GM12878 (cell line): ENCODE measurements at regions not wholly inside any gene's neighbourhood (a gene's known extent, or its start where the extent isn't known, plus 50 kb on each side); places are given as distances from the start of the nearest gene placed in this dataset.
"Not testable (repeated sequence)": the region's sequence is repeated elsewhere in the genome, so short reads cannot be mapped to it uniquely, and the experiment has no call there.

Source experiments
- CHD1 ChIP-seq: IDR thresholded peaks from 2 replicates; pipeline ENCODE4 v1.6.1; 2012; ENCODE audit warnings: low read depth, low read length, improper control_type of control experiment
- CTCF ChIP-seq, 3 experiments: IDR thresholded peaks in 2 of 3; conservative IDR thresholded peaks in 1 of 3; 2 replicates each; pipeline ENCODE4 v1.5.1; 2011; ENCODE audit warnings: low read depth in 3 of 3, low read length in 3 of 3, mild to moderate bottlenecking in 3 of 3, control low read depth in 2 of 3, moderate library complexity in 2 of 3, inconsistent platforms in 1 of 3, mixed read lengths in 1 of 3; ENCODE audit not compliant: control insufficient read depth in 2 of 3, insufficient read depth in 1 of 3; ENCODE audit errors: extremely low read depth in 1 of 3
- EP300 ChIP-seq, 2 experiments: fragments of 150-350 bp in 1 of 2; IDR thresholded peaks; 2 replicates each; pipeline ENCODE4 v1.6.1; 2011 to 2012; ENCODE audit warnings: low read depth in 2 of 2, low read length in 2 of 2, borderline replicate concordance in 1 of 2, improper control_type of control experiment in 1 of 2, inconsistent platforms in 1 of 2; ENCODE audit not compliant: control insufficient read depth in 1 of 2
- ETV6 ChIP-seq, 2 experiments: fragments of 450-650 bp in 1 of 2; IDR thresholded peaks in 1 of 2; conservative IDR thresholded peaks in 1 of 2; 2 replicates each; pipeline ENCODE4 v1.6.1; 2014; ENCODE audit warnings: antibody characterized with exemption in 1 of 2, borderline replicate concordance in 1 of 2, low read depth in 1 of 2, mild to moderate bottlenecking in 1 of 2, moderate library complexity in 1 of 2
- MTA2 ChIP-seq: fragments of 450-650 bp; IDR thresholded peaks from 2 replicates; pipeline ENCODE4 v1.6.1; 2016; ENCODE audit warnings: low read depth, mild to moderate bottlenecking, moderate library complexity
- POLR2A ChIP-seq: IDR thresholded peaks from 2 replicates; pipeline ENCODE4 v1.6.1; 2011; ENCODE audit warnings: low read depth, mild to moderate bottlenecking, low read length
- RCOR1 ChIP-seq: conservative IDR thresholded peaks from 2 replicates; pipeline ENCODE4 v1.6.1; 2012; ENCODE audit warnings: low read depth, low read length, improper control_type of control experiment
- TARDBP ChIP-seq: IDR thresholded peaks from 2 replicates; pipeline ENCODE4 v1.6.1; 2016; ENCODE audit warnings: borderline replicate concordance
- ZNF24 ChIP-seq: fragments of 450-650 bp; IDR thresholded peaks from 2 replicates; pipeline ENCODE4 v1.6.1; 2017; ENCODE audit warnings: antibody characterized with exemption, mild to moderate bottlenecking
- ZNF274 ChIP-seq: IDR thresholded peaks from one replicate; pipeline ENCODE4 v1.8.0; 2011; ENCODE audit not compliant: insufficient read length, insufficient read depth

DNA sequence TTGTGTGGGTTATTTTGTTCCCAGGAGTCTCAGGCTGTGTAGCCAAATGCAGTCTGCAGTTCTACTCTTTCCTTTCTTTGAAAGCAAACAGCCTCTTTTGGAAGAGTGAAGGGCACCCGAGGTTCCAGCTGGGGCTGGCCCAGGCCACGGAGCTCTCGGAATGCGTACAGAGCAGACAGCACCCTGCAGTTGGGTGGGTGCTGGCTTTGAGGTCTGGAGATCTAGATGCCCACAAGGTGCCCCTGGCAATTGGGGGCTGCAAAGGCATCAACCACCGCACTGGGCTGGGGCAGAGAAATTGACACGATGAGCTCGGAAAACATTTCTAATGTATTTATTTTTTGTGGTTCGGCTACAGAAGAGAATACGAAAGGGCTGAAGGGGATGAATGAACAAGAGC is 191.6 kb upstream of the ZNF469 start:
- not testable (repeated sequence) for TF ChIP-seq RCOR1; CHD1; ETV6 (conservative IDR thresholded peaks at IDR 0.05 in 1 of 2, IDR thresholded peaks at IDR 0.05 in 1 of 2; ENCODE audit: borderline replicate concordance in 1 of 2, low read depth in 1 of 2); EP300 (IDR thresholded peaks at IDR 0.05; ENCODE audit: borderline replicate concordance in 1 of 2, control insufficient read depth in 1 of 2, low read depth in 2 of 2, low read length in 2 of 2); POLR2A; ZNF24; ZNF274; MTA2; CTCF (IDR thresholded peaks at IDR 0.05 in 2 of 3, conservative IDR thresholded peaks at IDR 0.05 in 1 of 3; ENCODE audit: control insufficient read depth in 2 of 3, extremely low read depth in 1 of 3, insufficient read depth in 1 of 3, low read depth in 3 of 3, low read length in 3 of 3); TARDBP
